Mesothelial cell of epicardium (in vitro differentiated cells): ENCODE measurements at regions not wholly inside any gene's neighbourhood (a gene's known extent, or its start where the extent isn't known, plus 50 kb on each side); places are given as distances from the start of the nearest gene placed in this dataset.
"Not testable (repeated sequence)": the region's sequence is repeated elsewhere in the genome, so short reads cannot be mapped to it uniquely, and the experiment has no call there.

ENCODE experiments used
- DNase-seq, 2 experiments: peaks; one replicate each; pipeline ENCODE4 v3.0.0; 2021; ENCODE audit warnings: low spot score in 2 of 2; ENCODE audit not compliant: unreplicated experiment in 2 of 2
- H3K27ac Mint-ChIP-seq: 2 replicates; pipeline ENCODE4 v1.8.0; 2021; ENCODE audit warnings: mixed read lengths
- H3K27me3 Mint-ChIP-seq: 2 replicates; pipeline ENCODE4 v1.8.0; 2021; ENCODE audit warnings: low read depth, mixed read lengths
- H3K36me3 Mint-ChIP-seq: 2 replicates; pipeline ENCODE4 v1.8.0; 2021; ENCODE audit warnings: mixed read lengths
- H3K4me1 Mint-ChIP-seq: 2 replicates; pipeline ENCODE4 v1.8.0; 2021; ENCODE audit warnings: mixed read lengths
- H3K4me3 Mint-ChIP-seq: 2 replicates; pipeline ENCODE4 v1.8.0; 2021; ENCODE audit warnings: mild to moderate bottlenecking, moderate library complexity, mixed read lengths
- H3K9me3 Mint-ChIP-seq: 2 replicates; pipeline ENCODE4 v1.8.0; 2021; ENCODE audit warnings: mixed read lengths
- TF ChIP-seq, protein P1 (sequence below): fragments of 200-600 bp; sonication (generic); IDR thresholded peaks from one replicate; pipeline ENCODE4 v1.5.0; 2021; ENCODE audit warnings: antibody characterized with exemption; ENCODE audit not compliant: unreplicated experiment

DNA sequence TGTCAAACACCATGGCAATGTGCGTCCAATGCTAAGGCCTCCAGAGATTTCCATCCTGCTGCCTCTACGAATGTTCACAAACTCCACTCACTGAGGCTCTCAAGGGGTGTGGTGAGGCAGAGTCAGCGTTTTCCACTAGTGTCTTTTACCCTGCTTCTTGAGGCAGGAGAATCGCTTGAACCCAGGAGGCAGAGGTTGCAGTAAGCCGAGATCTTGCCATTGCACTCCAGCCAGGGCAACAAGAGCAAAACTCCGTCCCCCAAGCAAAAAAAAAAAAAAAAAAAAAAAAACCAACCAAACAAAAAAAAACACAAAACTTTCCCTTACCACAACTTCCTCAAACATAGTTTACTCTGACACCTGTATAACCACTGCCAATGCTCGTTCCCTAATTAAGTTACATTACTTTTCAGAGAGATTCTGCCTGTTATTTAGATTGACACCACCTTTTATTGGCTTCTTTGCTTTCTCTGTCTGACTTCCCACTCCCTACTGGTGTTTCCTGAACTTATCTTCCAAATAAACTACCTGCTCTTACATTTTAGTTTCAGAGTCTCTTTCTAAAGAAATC, 102.1 kb upstream of the ZNF746 start:
- H3K4me3 Mint-ChIP-seq = no peak overlapping the region
- H3K36me3 Mint-ChIP-seq = peaks cover 27% of the 10 kb centered on the region
- TF ChIP-seq, protein P1, sequence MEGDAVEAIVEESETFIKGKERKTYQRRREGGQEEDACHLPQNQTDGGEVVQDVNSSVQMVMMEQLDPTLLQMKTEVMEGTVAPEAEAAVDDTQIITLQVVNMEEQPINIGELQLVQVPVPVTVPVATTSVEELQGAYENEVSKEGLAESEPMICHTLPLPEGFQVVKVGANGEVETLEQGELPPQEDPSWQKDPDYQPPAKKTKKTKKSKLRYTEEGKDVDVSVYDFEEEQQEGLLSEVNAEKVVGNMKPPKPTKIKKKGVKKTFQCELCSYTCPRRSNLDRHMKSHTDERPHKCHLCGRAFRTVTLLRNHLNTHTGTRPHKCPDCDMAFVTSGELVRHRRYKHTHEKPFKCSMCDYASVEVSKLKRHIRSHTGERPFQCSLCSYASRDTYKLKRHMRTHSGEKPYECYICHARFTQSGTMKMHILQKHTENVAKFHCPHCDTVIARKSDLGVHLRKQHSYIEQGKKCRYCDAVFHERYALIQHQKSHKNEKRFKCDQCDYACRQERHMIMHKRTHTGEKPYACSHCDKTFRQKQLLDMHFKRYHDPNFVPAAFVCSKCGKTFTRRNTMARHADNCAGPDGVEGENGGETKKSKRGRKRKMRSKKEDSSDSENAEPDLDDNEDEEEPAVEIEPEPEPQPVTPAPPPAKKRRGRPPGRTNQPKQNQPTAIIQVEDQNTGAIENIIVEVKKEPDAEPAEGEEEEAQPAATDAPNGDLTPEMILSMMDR = no peak

GRCh38 chr7:149598721-149599308, 101.2 kb upstream of the ZNF746 start:
- TF ChIP-seq, protein P1 = no peak
- no peak for DNase-seq
- H3K27me3 Mint-ChIP-seq = no peaks in the 10 kb centered on the region
- peaks cover 29% of the 10 kb centered on the region for H3K36me3 Mint-ChIP-seq
- no peak overlapping the region for H3K4me3 Mint-ChIP-seq
- H3K27ac Mint-ChIP-seq = no peak overlapping the region
- no peaks in the 10 kb centered on the region for H3K4me1 Mint-ChIP-seq
- H3K9me3 Mint-ChIP-seq = no peaks in the 10 kb centered on the region

More for the DNA sequence above, 102.1 kb upstream of the ZNF746 start:
- no peaks in the 10 kb centered on the region for H3K9me3 Mint-ChIP-seq
- DNase-seq = no peak
- H3K27me3 Mint-ChIP-seq = no peaks in the 10 kb centered on the region
- H3K4me1 Mint-ChIP-seq = no peaks in the 10 kb centered on the region
- no peak overlapping the region for H3K27ac Mint-ChIP-seq

DNA sequence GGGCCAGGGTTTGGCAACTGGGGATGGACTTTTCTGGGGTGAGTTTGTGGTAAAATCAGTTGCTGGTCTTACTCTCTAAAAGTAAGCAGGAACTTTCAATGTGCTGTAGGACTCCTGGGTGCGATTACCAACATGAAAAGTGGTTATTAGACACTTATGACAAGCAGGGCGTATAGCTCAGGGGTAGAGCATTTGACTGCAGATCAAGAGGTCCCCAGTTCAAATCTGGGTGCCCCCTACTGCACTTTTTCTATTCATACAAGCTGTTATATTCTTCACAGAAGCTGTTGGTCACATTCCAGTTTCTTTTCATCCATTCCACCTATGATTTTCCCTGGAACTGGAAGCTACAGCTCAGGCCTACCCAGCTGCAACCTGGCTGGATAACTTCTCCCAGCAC, 100.2 kb upstream of the ZNF746 start:
- H3K4me1 Mint-ChIP-seq, H3K9me3 Mint-ChIP-seq, DNase-seq, H3K27me3 Mint-ChIP-seq, H3K27ac Mint-ChIP-seq, H3K4me3 Mint-ChIP-seq: not testable (repeated sequence)
- peaks cover 27% of the 10 kb centered on the region for H3K36me3 Mint-ChIP-seq

DNA sequence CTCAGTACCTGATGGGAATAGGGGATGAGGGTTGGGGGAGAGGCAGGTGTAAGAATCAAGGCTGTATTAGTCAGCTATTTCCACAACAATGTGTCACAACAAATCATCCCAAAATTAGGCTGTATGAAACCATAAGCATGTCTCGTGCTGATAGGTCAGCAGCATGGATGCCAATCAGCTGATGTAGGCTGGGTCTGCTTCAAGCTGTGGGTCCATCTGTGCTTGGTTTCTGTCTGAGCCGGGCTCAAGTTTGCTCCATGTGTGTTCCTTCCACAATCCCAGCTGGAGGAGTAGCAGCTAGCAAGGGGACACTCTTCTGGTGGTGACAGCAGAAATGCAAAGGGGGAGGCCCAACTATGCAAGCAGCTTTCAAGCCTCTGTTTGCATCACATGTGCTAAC, 97.9 kb upstream of the ZNF746 start:
- DNase-seq = no peak
- peaks cover 26% of the 10 kb centered on the region for H3K36me3 Mint-ChIP-seq
- TF ChIP-seq, protein P1 = no peak
- H3K9me3 Mint-ChIP-seq = no peaks in the 10 kb centered on the region
- no peaks in the 10 kb centered on the region for H3K4me1 Mint-ChIP-seq
- H3K4me3 Mint-ChIP-seq = no peak overlapping the region
- H3K27ac Mint-ChIP-seq = no peak overlapping the region
- H3K27me3 Mint-ChIP-seq = no peaks in the 10 kb centered on the region

DNA sequence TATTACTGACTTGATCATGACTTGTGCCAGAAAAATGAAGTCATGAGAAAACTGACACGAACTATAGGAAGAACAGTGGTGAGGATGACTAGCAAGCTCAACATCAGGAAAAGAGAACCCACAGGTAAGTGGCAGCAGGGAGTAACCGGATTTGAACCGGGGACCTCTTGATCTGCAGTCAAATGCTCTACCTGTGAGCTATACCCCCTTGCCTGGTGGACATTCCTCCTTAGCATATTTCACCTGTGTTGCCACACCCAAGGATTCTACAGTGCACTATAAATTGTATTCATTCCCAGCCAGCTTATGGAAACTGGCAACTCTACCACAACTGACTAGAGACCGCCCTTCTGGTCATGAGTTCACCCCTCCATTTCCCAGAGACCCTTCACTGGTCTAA, 97.5 kb upstream of the ZNF746 start:
- Mint-ChIP-seq H3K4me1 (no peaks in the 10 kb centered on the region), H3K27me3 (no peaks in the 10 kb centered on the region), H3K27ac (no peak overlapping the region), H3K36me3 (peaks cover 25% of the 10 kb centered on the region), H3K4me3 (no peak overlapping the region), H3K9me3 (no peaks in the 10 kb centered on the region)
- TF ChIP-seq, protein P1 = no peak
- no peak for DNase-seq

GRCh38 chr7:149588930-149589329, 91.3 kb upstream of the ZNF746 start:
- no peaks in the 10 kb centered on the region for H3K27me3 Mint-ChIP-seq
- TF ChIP-seq, protein P1 = no peak
- no peak overlapping the region for H3K4me3 Mint-ChIP-seq
- H3K36me3 Mint-ChIP-seq = peaks cover 52% of the 10 kb centered on the region
- H3K27ac Mint-ChIP-seq = no peak overlapping the region
- H3K9me3 Mint-ChIP-seq = peaks cover 5% of the 10 kb centered on the region
- H3K4me1 Mint-ChIP-seq = no peaks in the 10 kb centered on the region
- no peak for DNase-seq
